Endothelial cell of umbilical vein (primary cell): ENCODE measurements at regions not wholly inside any gene's neighbourhood (a gene's known extent, or its start where the extent isn't known, plus 50 kb on each side); places are given as distances from the start of the nearest gene placed in this dataset.

Source experiments
- BruUV-seq: library from RNA; stranded (reverse); fragments of 400-500 nt; replicated peaks from 2 replicates; lab custom pipeline; 2021; lab: Mats Ljungman, UMichigan
- CTCF ChIA-PET: fragments of 300-600, 350-600 bp; sonication (Branson Sonifier 250); formaldehyde crosslinking; loops from one replicate; lab custom pipeline; 2021; ENCODE audit warnings: antibody characterized with exemption, inconsistent platforms; lab: Charles Lee
- POLR2A ChIA-PET: fragments of 300-600, 350-600 bp; sonication (Branson Sonifier 250); formaldehyde crosslinking; loops from one replicate; lab custom pipeline; 2021; ENCODE audit warnings: antibody characterized with exemption, inconsistent platforms; lab: Charles Lee
- DNase-seq: peaks from one replicate; pipeline ENCODE4 v3.0.0-alpha.2; 2011; ENCODE audit warnings: low read depth, low spot score
- FAIRE-seq: peaks from 2 replicates; lab custom pipeline; 2011; peaks lifted over from hg19 to GRCh38; lab: Jason Lieb, UNC
- H2AFZ ChIP-seq: 2 replicates; pipeline ENCODE4 v1.6.0; 2012; ENCODE audit warnings: low read depth, low read length, control low read depth, inconsistent platforms
- H3K27ac ChIP-seq: 2 replicates; pipeline ENCODE4 v1.5.1; 2011; ENCODE audit warnings: low read depth, mild to moderate bottlenecking, control low read depth, low read length, moderate library complexity; ENCODE audit not compliant: insufficient read depth
- H3K27me3 ChIP-seq, 2 experiments: 2 replicates each; pipeline versions ENCODE4 v1.6.0 to v1.6.1; 2011; ENCODE audit warnings: low read length in 2 of 2, mixed read lengths in 1 of 2; ENCODE audit not compliant: control insufficient read depth in 2 of 2, insufficient read depth in 2 of 2
- H3K36me3 ChIP-seq, 2 experiments: 2 replicates in 1 of 2; 3 replicates in 1 of 2; pipeline ENCODE4 v1.5.1; 2011; ENCODE audit warnings: low read length in 2 of 2, mild to moderate bottlenecking in 1 of 2, moderate library complexity in 1 of 2; ENCODE audit not compliant: control insufficient read depth in 2 of 2, insufficient read depth in 2 of 2; ENCODE audit errors: extremely low read depth in 1 of 2
- H3K4me1 ChIP-seq: 3 replicates; pipeline ENCODE4 v1.5.1; 2011; ENCODE audit warnings: mild to moderate bottlenecking, low read length; ENCODE audit not compliant: control insufficient read depth, insufficient read depth; ENCODE audit errors: extremely low read depth
- H3K4me2 ChIP-seq: 2 replicates; pipeline ENCODE4 v1.6.1; 2011; ENCODE audit warnings: low read length, control low read depth, mixed read lengths; ENCODE audit not compliant: insufficient read depth
- H3K4me3 ChIP-seq, 3 experiments: fragments of 200-600 bp in 1 of 3; sonication (generic), shearing (Covaris generic) in 1 of 3; replicated peaks in 1 of 3; 2 replicates each; pipeline ENCODE4 v1.5.1; 2011 to 2016; ENCODE audit warnings: control low read depth in 3 of 3, low read length in 3 of 3, mild to moderate bottlenecking in 2 of 3, inconsistent platforms in 1 of 3, low read depth in 1 of 3, moderate library complexity in 1 of 3; ENCODE audit not compliant: insufficient read depth in 1 of 3
- H3K79me2 ChIP-seq: 2 replicates; pipeline ENCODE4 v1.6.0; 2012; ENCODE audit warnings: low read length, inconsistent platforms; ENCODE audit not compliant: control insufficient read depth, insufficient read depth
- H3K9ac ChIP-seq: replicated peaks from 2 replicates; pipeline ENCODE3; 2011; ENCODE audit warnings: low read length, control low read depth; ENCODE audit not compliant: insufficient read depth; ENCODE audit errors: extremely low read depth
- H3K9me1 ChIP-seq: replicated peaks from 3 replicates; pipeline ENCODE4 v1.6.0; 2011; ENCODE audit warnings: mild to moderate bottlenecking, low read length; ENCODE audit not compliant: control insufficient read depth, insufficient read depth; ENCODE audit errors: extremely low read depth
- H3K9me3 ChIP-seq: replicated peaks from 2 replicates; pipeline ENCODE4 v1.5.1; 2012; ENCODE audit warnings: low read length, inconsistent platforms; ENCODE audit not compliant: control insufficient read depth, insufficient read depth
- H4K20me1 ChIP-seq: replicated peaks from 2 replicates; pipeline ENCODE3; 2011; ENCODE audit warnings: mild to moderate bottlenecking, low read length; ENCODE audit not compliant: control insufficient read depth, insufficient read depth; ENCODE audit errors: extremely low read depth
- EZH2 ChIP-seq: IDR thresholded peaks from 2 replicates; pipeline ENCODE4 v1.6.1; 2012; ENCODE audit warnings: borderline replicate concordance, low read depth, mild to moderate bottlenecking, moderate library complexity, low read length, inconsistent platforms; ENCODE audit not compliant: severe bottlenecking
- FOS ChIP-seq: IDR thresholded peaks from 2 replicates; pipeline ENCODE4 v1.6.1; 2011; ENCODE audit warnings: mild to moderate bottlenecking, low read length, moderate library complexity, borderline replicate concordance; ENCODE audit not compliant: insufficient read depth
- GATA2 ChIP-seq: IDR thresholded peaks from 2 replicates; pipeline ENCODE4 v1.7.0; 2011; ENCODE audit warnings: low read depth, mild to moderate bottlenecking, moderate library complexity, mixed read lengths, low read length; ENCODE audit not compliant: insufficient read length, insufficient read depth
- JUN ChIP-seq: IDR thresholded peaks from 2 replicates; pipeline ENCODE4 v1.6.1; 2011; ENCODE audit warnings: borderline replicate concordance, low read depth; ENCODE audit not compliant: insufficient read length, insufficient read depth
- MAX ChIP-seq: IDR thresholded peaks from 2 replicates; pipeline ENCODE4 v1.6.1; 2011; ENCODE audit not compliant: insufficient read depth, insufficient read length
- MYC ChIP-seq: IDR thresholded peaks from one replicate; pipeline ENCODE4 v1.6.1; 2011; ENCODE audit warnings: mild to moderate bottlenecking, low read depth, low read length
- POLR2A ChIP-seq: IDR thresholded peaks from 2 replicates; pipeline ENCODE4 v1.6.1; 2012; ENCODE audit warnings: low read depth, mild to moderate bottlenecking, control low read depth, low read length
- POLR2AphosphoS5 ChIP-seq: IDR thresholded peaks from 2 replicates; pipeline ENCODE4 v1.6.1; 2012; ENCODE audit warnings: low read depth, mild to moderate bottlenecking, control low read depth, low read length, moderate library complexity; ENCODE audit not compliant: insufficient read depth
- dilution Hi-C: fragments of 300-500 bp; cut with MboI; formaldehyde crosslinking; loops from one replicate; pipeline ENCODE4 v1.15.0; 2019; ENCODE audit warnings: low sequenced_read_pairs; ENCODE audit not compliant: extremely low pct_ligation_motif_present
- intact Hi-C: fragments of 100-400 bp; cut with micrococcal nuclease; formaldehyde crosslinking; loops from one replicate; pipeline ENCODE4 v1.10.0; 2022
- TF ChIP-seq, protein P1 (sequence below), 2 donors: IDR thresholded peaks; 1 replicate in 1 of 2; 2 replicates in 1 of 2; pipeline ENCODE4 v1.5.1; 2011; ENCODE audit warnings: low read length in 2 of 2, mild to moderate bottlenecking in 2 of 2, moderate library complexity in 2 of 2, control low read depth in 1 of 2, inconsistent platforms in 1 of 2, low read depth in 1 of 2; ENCODE audit not compliant: insufficient read depth in 1 of 2; ENCODE audit errors: extremely low read depth in 1 of 2

GRCh38 chr4:175281894-175282293, 363.7 kb downstream of the ADAM29 start:
- Histone ChIP-seq H3K9ac (no peak overlapping the region), H3K4me2 (no peak overlapping the region), H3K9me3 (peaks cover 2% of the 10 kb centered on the region), H3K36me3 (no peaks in the 10 kb centered on the region), H3K27ac (no peak overlapping the region), H3K4me1 (no peaks in the 10 kb centered on the region), H3K27me3 (no peaks in the 10 kb centered on the region), H4K20me1 (no peaks in the 10 kb centered on the region), H3K4me3 (no peak overlapping the region), H2AFZ (no peak overlapping the region), H3K79me2 (no peaks in the 10 kb centered on the region), H3K9me1 (no peaks in the 10 kb centered on the region)
- CTCF ChIA-PET = no interaction called here
- TF ChIP-seq POLR2AphosphoS5 (no peak), GATA2 (no peak)
- dilution Hi-C loops (no loop called here), intact Hi-C loops (no loop called here)
- BruUV-seq = no TSS peak
- no peak for FAIRE-seq
- POLR2A ChIA-PET = no interaction called here
- no peak for DNase-seq

DNA sequence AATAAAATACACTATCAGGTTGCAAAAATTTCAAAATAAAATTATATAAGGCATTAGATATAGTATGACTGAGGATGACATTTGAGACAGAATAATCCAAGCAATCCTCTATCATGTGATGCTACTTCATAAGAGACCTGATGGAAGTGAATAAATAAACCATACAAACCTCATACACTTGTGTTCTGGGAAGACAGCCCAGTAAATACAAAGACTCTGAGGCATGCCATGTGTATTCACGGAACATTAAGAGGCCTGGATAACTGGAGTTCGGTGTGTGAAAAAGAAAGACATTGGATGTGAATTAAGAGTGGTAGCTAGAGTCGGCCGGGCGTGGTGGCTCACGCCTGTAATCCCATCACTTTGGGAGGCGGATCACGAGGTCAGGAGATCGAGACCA, 364.2 kb downstream of the ADAM29 start:
- BruUV-seq = no TSS peak
- Histone ChIP-seq H3K4me1 (no peaks in the 10 kb centered on the region), H3K4me2 (no peak overlapping the region), H3K9ac (no peak overlapping the region), H3K9me3 (peaks cover 2% of the 10 kb centered on the region), H3K27ac (no peak overlapping the region), H3K36me3 (no peaks in the 10 kb centered on the region), H3K9me1 (no peaks in the 10 kb centered on the region), H3K27me3 (no peaks in the 10 kb centered on the region), H3K4me3 (no peak overlapping the region), H4K20me1 (no peaks in the 10 kb centered on the region), H2AFZ (no peak overlapping the region), H3K79me2 (no peaks in the 10 kb centered on the region)
- TF ChIP-seq MAX (no peak), GATA2 (no peak), POLR2AphosphoS5 (no peak), MYC (no peak), JUN (no peak), FOS (no peak), EZH2 (no peak), POLR2A (no peak)
- TF ChIP-seq, protein P1, sequence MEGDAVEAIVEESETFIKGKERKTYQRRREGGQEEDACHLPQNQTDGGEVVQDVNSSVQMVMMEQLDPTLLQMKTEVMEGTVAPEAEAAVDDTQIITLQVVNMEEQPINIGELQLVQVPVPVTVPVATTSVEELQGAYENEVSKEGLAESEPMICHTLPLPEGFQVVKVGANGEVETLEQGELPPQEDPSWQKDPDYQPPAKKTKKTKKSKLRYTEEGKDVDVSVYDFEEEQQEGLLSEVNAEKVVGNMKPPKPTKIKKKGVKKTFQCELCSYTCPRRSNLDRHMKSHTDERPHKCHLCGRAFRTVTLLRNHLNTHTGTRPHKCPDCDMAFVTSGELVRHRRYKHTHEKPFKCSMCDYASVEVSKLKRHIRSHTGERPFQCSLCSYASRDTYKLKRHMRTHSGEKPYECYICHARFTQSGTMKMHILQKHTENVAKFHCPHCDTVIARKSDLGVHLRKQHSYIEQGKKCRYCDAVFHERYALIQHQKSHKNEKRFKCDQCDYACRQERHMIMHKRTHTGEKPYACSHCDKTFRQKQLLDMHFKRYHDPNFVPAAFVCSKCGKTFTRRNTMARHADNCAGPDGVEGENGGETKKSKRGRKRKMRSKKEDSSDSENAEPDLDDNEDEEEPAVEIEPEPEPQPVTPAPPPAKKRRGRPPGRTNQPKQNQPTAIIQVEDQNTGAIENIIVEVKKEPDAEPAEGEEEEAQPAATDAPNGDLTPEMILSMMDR (IDR thresholded peaks at IDR 0.05; ENCODE audit: extremely low read depth in 1 of 2, insufficient read depth in 1 of 2, low read depth in 1 of 2, low read length in 2 of 2) = no peak
- intact Hi-C loops = no loop called here
- DNase-seq (no peak), FAIRE-seq (no peak)
- dilution Hi-C loops = no loop called here
- ChIA-PET CTCF (no interaction called here), POLR2A (no interaction called here)
